ENCODE measurements at regions not wholly inside any gene's neighbourhood (a gene's known extent, or its start where the extent isn't known, plus 50 kb on each side); places are given as distances from the start of the nearest gene placed in this dataset.

DNA sequence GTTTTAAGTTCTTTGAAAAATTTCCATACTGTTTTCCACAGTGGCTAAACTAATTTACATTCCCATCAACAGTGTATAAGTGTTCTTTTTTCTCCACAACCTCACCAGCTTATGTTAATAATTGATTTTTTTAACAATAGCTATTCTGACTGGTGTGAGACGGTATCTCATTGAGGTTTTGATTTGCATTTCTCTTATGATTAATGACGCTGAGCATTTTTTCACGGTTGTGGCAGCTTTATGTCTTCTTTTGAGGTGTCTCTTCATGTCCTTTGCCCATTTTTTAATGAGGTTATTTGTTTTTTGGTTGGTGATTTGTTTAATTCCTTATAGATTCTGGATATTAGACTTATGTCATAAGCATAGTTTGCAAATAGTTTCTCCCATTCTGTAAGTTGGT, 997.9 kb downstream of the SUCLG1 start:
- TF ChIP-seq, protein P1, sequence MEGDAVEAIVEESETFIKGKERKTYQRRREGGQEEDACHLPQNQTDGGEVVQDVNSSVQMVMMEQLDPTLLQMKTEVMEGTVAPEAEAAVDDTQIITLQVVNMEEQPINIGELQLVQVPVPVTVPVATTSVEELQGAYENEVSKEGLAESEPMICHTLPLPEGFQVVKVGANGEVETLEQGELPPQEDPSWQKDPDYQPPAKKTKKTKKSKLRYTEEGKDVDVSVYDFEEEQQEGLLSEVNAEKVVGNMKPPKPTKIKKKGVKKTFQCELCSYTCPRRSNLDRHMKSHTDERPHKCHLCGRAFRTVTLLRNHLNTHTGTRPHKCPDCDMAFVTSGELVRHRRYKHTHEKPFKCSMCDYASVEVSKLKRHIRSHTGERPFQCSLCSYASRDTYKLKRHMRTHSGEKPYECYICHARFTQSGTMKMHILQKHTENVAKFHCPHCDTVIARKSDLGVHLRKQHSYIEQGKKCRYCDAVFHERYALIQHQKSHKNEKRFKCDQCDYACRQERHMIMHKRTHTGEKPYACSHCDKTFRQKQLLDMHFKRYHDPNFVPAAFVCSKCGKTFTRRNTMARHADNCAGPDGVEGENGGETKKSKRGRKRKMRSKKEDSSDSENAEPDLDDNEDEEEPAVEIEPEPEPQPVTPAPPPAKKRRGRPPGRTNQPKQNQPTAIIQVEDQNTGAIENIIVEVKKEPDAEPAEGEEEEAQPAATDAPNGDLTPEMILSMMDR (IDR thresholded peaks at IDR 0.05; ENCODE audit: insufficient read depth, low read length, poor library complexity, severe bottlenecking) = no peak
- no peak for TF ChIP-seq EZH2phosphoT487 (conservative IDR thresholded peaks at IDR 0.05; ENCODE audit: low read length)

Measured in SU-DHL-6 (cell line).